ENCODE measurements at regions not wholly inside any gene's neighbourhood (a gene's known extent, or its start where the extent isn't known, plus 50 kb on each side); places are given as distances from the start of the nearest gene placed in this dataset.

GRCh38 chr2:188678882-188679281 is 295.3 kb upstream of the COL3A1 start:
- DNase-seq (ENCODE audit: low spot score) (no peak), ATAC-seq (no peak)
- Mint-ChIP-seq H3K9me3 (peaks cover 5% of the 10 kb centered on the region; the same call in 1 of the 2 replicates), H3K4me1 (peaks cover 29% of the 10 kb centered on the region), H3K4me3 (no peak overlapping the region), H3K27ac (no peak overlapping the region), H3K36me3 (0 out of 2 replicates have a peak, but pooled peaks cover 2% of the 10 kb centered on the region), H3K27me3 (ENCODE audit: low read depth) (peaks cover 10% of the 10 kb centered on the region)
- CTCF ChIA-PET = no interaction called here
- no peak for TF ChIP-seq ATF2 (CRISPR knock-in tag; IDR thresholded peaks at IDR 0.05; ENCODE audit: borderline replicate concordance, low read depth)
- POLR2A ChIA-PET = no interaction called here

GRCh38 chr2:188682838-188683237 is 291.3 kb upstream of the COL3A1 start:
- Mint-ChIP-seq H3K4me1 (peaks cover 11% of the 10 kb centered on the region), H3K27ac (no peak overlapping the region), H3K27me3 (ENCODE audit: low read depth) (peaks cover 27% of the 10 kb centered on the region), H3K4me3 (no peak overlapping the region), H3K36me3 (0 out of 2 replicates have a peak, but pooled peaks cover 2% of the 10 kb centered on the region), H3K9me3 (peaks cover 5% of the 10 kb centered on the region; the same call in 1 of the 2 replicates)
- ATAC-seq = no peak
- TF ChIP-seq ZNF512 (CRISPR knock-in tag; IDR thresholded peaks at IDR 0.05; ENCODE audit: borderline replicate concordance) (no peak), E2F1 (CRISPR knock-in tag; IDR thresholded peaks at IDR 0.05) (no peak), ZNF138 (CRISPR knock-in tag; conservative IDR thresholded peaks at IDR 0.05) (no peak), NR3C1 (CRISPR knock-in tag; conservative IDR thresholded peaks at IDR 0.05; ENCODE audit: low read depth) (no peak)
- ChIA-PET CTCF (no interaction called here), POLR2A (no interaction called here)
- no peak for DNase-seq (ENCODE audit: low spot score)

GRCh38 chr2:188684795-188685194 is 289.4 kb upstream of the COL3A1 start:
- Mint-ChIP-seq H3K36me3 (0 out of 2 replicates have a peak, but pooled peaks cover 2% of the 10 kb centered on the region), H3K9me3 (peaks cover 5% of the 10 kb centered on the region; the same call in 1 of the 2 replicates), H3K4me3 (no peak overlapping the region), H3K27me3 (ENCODE audit: low read depth) (peaks cover 27% of the 10 kb centered on the region), H3K4me1 (peaks cover 11% of the 10 kb centered on the region), H3K27ac (no peak overlapping the region)
- POLR2A ChIA-PET = no interaction called here
- CTCF ChIA-PET = no interaction called here
- TF ChIP-seq RELA (CRISPR knock-in tag; IDR thresholded peaks at IDR 0.05; ENCODE audit: borderline replicate concordance) (no peak), E2F4 (CRISPR knock-in tag; IDR thresholded peaks at IDR 0.05; ENCODE audit: borderline replicate concordance, low read depth) (no peak), JAZF1 (CRISPR knock-in tag; IDR thresholded peaks at IDR 0.05) (no peak), IRF1 (CRISPR knock-in tag; IDR thresholded peaks at IDR 0.05) (no peak), CBFB (CRISPR knock-in tag; IDR thresholded peaks at IDR 0.05; ENCODE audit: low read depth) (no peak), ZNF512 (CRISPR knock-in tag; IDR thresholded peaks at IDR 0.05; ENCODE audit: borderline replicate concordance) (no peak), ZNF138 (CRISPR knock-in tag; conservative IDR thresholded peaks at IDR 0.05) (no peak), ZNF416 (CRISPR knock-in tag; IDR thresholded peaks at IDR 0.05) (no peak), FOXJ3 (CRISPR knock-in tag; IDR thresholded peaks at IDR 0.05; ENCODE audit: borderline replicate concordance) (no peak), ZSCAN18 (CRISPR knock-in tag; IDR thresholded peaks at IDR 0.05) (no peak), ATF1 (CRISPR knock-in tag; IDR thresholded peaks at IDR 0.05) (no peak)
- no peak for ATAC-seq
- DNase-seq (ENCODE audit: low spot score) = no peak

Data from WTC11 (cell line).